ENCODE measurements at regions not wholly inside any gene's neighbourhood (a gene's known extent, or its start where the extent isn't known, plus 50 kb on each side); places are given as distances from the start of the nearest gene placed in this dataset.
"Not testable (repeated sequence)": the region's sequence is repeated elsewhere in the genome, so short reads cannot be mapped to it uniquely, and the experiment has no call there.

DNA sequence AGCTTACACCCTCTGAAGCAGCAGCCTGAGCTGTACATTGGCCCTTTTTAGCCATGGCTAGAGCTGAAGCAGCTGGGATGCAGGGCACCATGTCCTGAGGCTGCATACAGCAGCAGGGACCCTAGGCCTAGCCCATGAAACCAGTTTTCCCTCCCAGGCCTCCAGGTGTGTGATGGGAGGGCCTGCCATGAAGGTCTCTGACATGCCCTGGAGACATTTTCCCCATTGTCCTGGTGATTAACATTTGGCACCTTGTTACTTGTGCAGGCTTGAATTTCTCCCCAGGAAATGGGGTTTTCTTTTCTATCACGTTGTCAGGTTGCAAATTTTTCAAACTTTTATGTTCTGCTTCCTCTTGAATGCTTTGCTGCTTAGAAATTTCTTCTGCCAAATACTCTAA is 206.8 kb upstream of the GADL1 start:
- H2AFZ ChIP-seq (replicated peaks; ENCODE audit: low read length, poor library complexity); DNase-seq; H3K9me1 ChIP-seq (ENCODE audit: insufficient read depth, low read length); H2BK5ac ChIP-seq (ENCODE audit: low read depth, low read length, poor library complexity, severe bottlenecking); H3K14ac ChIP-seq (replicated peaks; ENCODE audit: low read depth, low read length); H3K4me2 ChIP-seq (ENCODE audit: low read depth, low read length); H3K27me3 ChIP-seq (ENCODE audit: control insufficient read depth, insufficient read depth, low read length); H2BK20ac ChIP-seq (ENCODE audit: low read depth, low read length); in situ Hi-C loops (cut with MboI; ENCODE audit: low sequenced_read_pairs); H2AK9ac ChIP-seq (replicated peaks; ENCODE audit: low read depth, low read length, poor library complexity); H3K4me3 ChIP-seq (ENCODE audit: insufficient read depth, low read depth, low read length); H3K18ac ChIP-seq (ENCODE audit: low read depth, low read length); H4K20me1 ChIP-seq (ENCODE audit: insufficient read depth, low read length); H3K23ac ChIP-seq (ENCODE audit: low read depth, low read length); H2AK5ac ChIP-seq (ENCODE audit: low read depth, low read length); H2BK120ac ChIP-seq (ENCODE audit: low read depth, low read length); H3K4me1 ChIP-seq (ENCODE audit: control insufficient read depth, insufficient read depth, low read length); POLR2A ChIA-PET (ENCODE audit: unreplicated experiment); BruUV-seq (replicated peaks); dilution Hi-C loops (cut with HindIII; ENCODE audit: low sequenced_read_pairs, unreplicated experiment); H4K91ac ChIP-seq (ENCODE audit: insufficient read depth, low read depth, low read length); H3K36me3 ChIP-seq (ENCODE audit: control insufficient read depth, insufficient read depth, low read length); CTCF ChIA-PET; ATAC-seq (ENCODE audit: low read depth); H4K5ac ChIP-seq (ENCODE audit: low read depth, low read length); H4K8ac ChIP-seq (ENCODE audit: low read depth in 2 of 2, low read length in 2 of 2); H3K27ac ChIP-seq (ENCODE audit: insufficient read depth, low read length); H3K9me3 ChIP-seq (ENCODE audit: control insufficient read depth, insufficient read depth, low read length); H3K79me1 ChIP-seq (ENCODE audit: low read depth in 1 of 2, low read length in 2 of 2); H3K4ac ChIP-seq (ENCODE audit: low read depth, low read length); H2BK15ac ChIP-seq (ENCODE audit: low read depth, low read length); H3K9ac ChIP-seq (ENCODE audit: low read depth, low read length); H3K56ac ChIP-seq (ENCODE audit: extremely low read depth, insufficient read depth, low read length): not testable (repeated sequence)
- intact Hi-C loops (cut with micrococcal nuclease): loop anchor here (10.0 kb wide), 2 partner anchors 64 to 434 kb away; partner anchors contain the start of gene STT3B
- WGBS, 2 experiments (ENCODE audit: extremely low coverage in 2 of 2, insufficient read length in 1 of 2): no CpG with 5 or more reads among the region's 1 CpG

All from IMR-90 (cell line).